Psoas muscle (tissue), 7 donors: ENCODE measurements at regions not wholly inside any gene's neighbourhood (a gene's known extent, or its start where the extent isn't known, plus 50 kb on each side); places are given as distances from the start of the nearest gene placed in this dataset.

Source experiments
- ATAC-seq, 4 donors: fragments of 200-7000 bp; cut with Tn5 transposase; one replicate each; pipeline ENCODE4 v1.9.1; 2020; ENCODE audit warnings: moderate library complexity in 3 of 4, mild to moderate bottlenecking in 2 of 4
- DNase-seq, 2 donors: peaks; one replicate each; pipeline ENCODE4 v3.0.0-alpha.2; 2020
- H3K27ac ChIP-seq: fragments of 200-600 bp; one replicate; pipeline ENCODE4 v1.8.0; 2022
- H3K27me3 ChIP-seq, 3 donors: fragments of 200-600 bp in 1 of 3; one replicate each; pipeline versions ENCODE4 v1.6.1 to v1.8.0; 2013 to 2022; ENCODE audit warnings: low read length in 2 of 3, mild to moderate bottlenecking in 2 of 3, moderate library complexity in 1 of 3; ENCODE audit not compliant: insufficient read depth in 3 of 3
- H3K36me3 ChIP-seq, 2 donors: fragments of 200-600 bp in 1 of 2; one replicate each; pipeline versions ENCODE4 v1.6.1 to v1.8.0; 2013 to 2022; ENCODE audit warnings: low read depth in 1 of 2, mild to moderate bottlenecking in 1 of 2, moderate library complexity in 1 of 2; ENCODE audit not compliant: insufficient read depth in 1 of 2
- H3K4me1 ChIP-seq: fragments of 200-600 bp; one replicate; pipeline ENCODE4 v1.8.0; 2022
- H3K4me3 ChIP-seq: fragments of 200-600 bp; one replicate; pipeline ENCODE4 v1.8.0; 2022; ENCODE audit warnings: mild to moderate bottlenecking
- H3K9me3 ChIP-seq: fragments of 200-600 bp; one replicate; pipeline ENCODE4 v1.8.0; 2022
- WGBS, 3 donors: extraction: QIAGEN DNeasy Blood & Tissue Kit; methylation state at CpG; one replicate each; pipeline versions ENCODE4 v1.1.6 to v1.1.7; 2013; 5-methylcytosine and 5-hydroxymethylcytosine counted together
- intact Hi-C, 2 donors: fragments of 100-400 bp; cut with DNase I; formaldehyde crosslinking; loops; one replicate each; pipeline versions ENCODE4 v1.11.0 to v1.14.2; 2022
- TF ChIP-seq, protein P1 (sequence below): fragments of 200-600 bp; IDR thresholded peaks from one replicate; pipeline ENCODE4 v1.8.0; 2022; ENCODE audit warnings: antibody characterized with exemption
- donor health status: healthy with polysubstance abuse.
- donor health status: DM: no; HTN: no; CAD: no; lungs with moderate emphysema.
- donor health status: Bipolar disorder and iron deficiency.
- donor health status: healthy.
- donor health status: DM: yes; HTN: yes; CAD: no.
- donor health status: DM: no; HTN: no; CAD: no.
- donor health status: DM: yes; HTN: yes; CAD: no.

DNA sequence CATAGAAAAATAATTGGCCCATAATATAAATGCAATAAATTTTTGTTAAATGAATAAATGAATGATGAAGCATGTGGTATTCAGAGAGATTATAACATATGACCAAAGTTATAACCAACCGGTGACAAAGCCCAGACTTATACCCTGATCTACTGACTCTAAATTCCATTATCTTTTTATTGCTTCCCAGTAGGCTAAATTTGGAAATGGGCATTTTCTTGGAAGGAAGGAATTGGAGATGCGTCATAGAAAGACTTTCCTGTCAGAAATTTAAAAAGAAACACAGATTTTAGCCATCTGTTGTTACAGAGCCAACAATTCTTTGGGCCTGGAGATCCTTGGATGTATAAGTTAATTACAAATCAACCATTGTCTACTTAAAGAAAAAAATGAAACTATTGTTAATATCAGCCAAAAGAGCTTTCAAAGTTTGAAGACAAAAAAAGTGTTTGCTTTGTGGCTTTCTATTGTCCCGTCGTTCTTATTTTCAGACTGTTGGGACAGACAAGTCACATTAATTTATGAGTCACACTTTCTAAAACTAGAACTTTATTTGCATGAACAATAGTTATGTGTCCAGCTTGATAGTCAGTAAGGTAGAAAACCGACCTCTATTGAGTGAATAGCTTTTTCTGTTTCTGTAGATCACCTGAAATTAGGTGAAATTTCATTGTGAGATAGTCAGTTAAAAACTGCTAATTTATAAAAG, 428.7 kb downstream of the GABRG2 start:
- Histone ChIP-seq H3K36me3 (no peaks in the 10 kb centered on the region), H3K4me1 (no peaks in the 10 kb centered on the region), H3K9me3 (no peaks in the 10 kb centered on the region), H3K27me3 (no peaks in the 10 kb centered on the region), H3K27ac (no peak overlapping the region), H3K4me3 (no peak overlapping the region)
- 58 to 65% (median 61%) methylated on average over 5 of the region's 5 CpGs for WGBS, 3 donors
- TF ChIP-seq, protein P1, sequence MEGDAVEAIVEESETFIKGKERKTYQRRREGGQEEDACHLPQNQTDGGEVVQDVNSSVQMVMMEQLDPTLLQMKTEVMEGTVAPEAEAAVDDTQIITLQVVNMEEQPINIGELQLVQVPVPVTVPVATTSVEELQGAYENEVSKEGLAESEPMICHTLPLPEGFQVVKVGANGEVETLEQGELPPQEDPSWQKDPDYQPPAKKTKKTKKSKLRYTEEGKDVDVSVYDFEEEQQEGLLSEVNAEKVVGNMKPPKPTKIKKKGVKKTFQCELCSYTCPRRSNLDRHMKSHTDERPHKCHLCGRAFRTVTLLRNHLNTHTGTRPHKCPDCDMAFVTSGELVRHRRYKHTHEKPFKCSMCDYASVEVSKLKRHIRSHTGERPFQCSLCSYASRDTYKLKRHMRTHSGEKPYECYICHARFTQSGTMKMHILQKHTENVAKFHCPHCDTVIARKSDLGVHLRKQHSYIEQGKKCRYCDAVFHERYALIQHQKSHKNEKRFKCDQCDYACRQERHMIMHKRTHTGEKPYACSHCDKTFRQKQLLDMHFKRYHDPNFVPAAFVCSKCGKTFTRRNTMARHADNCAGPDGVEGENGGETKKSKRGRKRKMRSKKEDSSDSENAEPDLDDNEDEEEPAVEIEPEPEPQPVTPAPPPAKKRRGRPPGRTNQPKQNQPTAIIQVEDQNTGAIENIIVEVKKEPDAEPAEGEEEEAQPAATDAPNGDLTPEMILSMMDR = no peak
- DNase-seq (no peak), ATAC-seq (no peak)
- intact Hi-C loops = no loop called here

DNA sequence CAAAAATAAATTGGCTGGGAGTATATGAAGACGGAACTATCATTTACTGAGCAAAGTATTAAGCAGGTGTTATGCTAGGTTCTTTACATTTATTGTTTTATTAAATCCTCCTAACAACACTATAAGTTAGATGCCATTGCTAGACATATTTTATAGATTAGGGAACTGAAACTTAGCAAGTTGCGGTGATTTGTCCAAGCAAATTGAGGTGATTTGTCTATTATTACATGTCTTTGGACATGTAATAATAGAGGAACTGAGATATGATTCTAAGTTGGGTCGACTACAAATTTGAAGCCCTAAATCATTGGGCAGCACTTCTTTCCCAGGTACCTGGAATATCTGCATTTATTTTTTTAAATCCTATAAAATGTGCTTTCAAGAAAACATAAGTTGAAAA, 429.9 kb downstream of the GABRG2 start:
- TF ChIP-seq, protein P1 = no peak

DNA sequence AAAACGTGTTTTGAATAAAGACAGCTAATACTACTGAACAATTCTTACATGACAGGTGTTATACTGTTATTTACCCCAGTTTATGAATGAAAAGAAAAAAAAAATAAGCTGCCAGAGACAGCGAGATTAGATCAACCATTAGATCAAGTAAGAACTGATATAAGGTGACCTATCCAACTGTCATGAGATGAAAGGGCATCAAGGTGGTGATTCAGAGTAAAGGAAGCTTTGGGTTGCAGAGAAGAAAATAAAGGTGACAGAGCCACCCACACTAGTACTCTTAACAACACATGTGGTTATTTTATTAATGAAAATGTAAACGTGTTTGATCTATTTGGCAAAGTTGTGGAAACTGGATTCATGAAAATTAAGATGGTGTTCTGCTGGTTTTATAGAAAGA, 435.2 kb downstream of the GABRG2 start:
- intact Hi-C loops = no loop called here
- Histone ChIP-seq H3K9me3 (no peaks in the 10 kb centered on the region), H3K4me1 (no peaks in the 10 kb centered on the region), H3K4me3 (no peak overlapping the region), H3K27me3 (no peaks in the 10 kb centered on the region), H3K36me3 (no peaks in the 10 kb centered on the region), H3K27ac (no peak overlapping the region)
- TF ChIP-seq, protein P1 = no peak
- ATAC-seq (no peak), DNase-seq (no peak)
- WGBS, 3 donors = 65 to 72% (median 65%) methylated on average over 3 of the region's 3 CpGs

More for the DNA sequence above, 429.9 kb downstream of the GABRG2 start:
- intact Hi-C loops = no loop called here
- no peaks in the 10 kb centered on the region for H3K9me3 ChIP-seq
- WGBS, 3 donors = 54 to 67% (median 64%) methylated on average over 3 of the region's 3 CpGs
- no peaks in the 10 kb centered on the region for H3K36me3 ChIP-seq
- no peak overlapping the region for H3K27ac ChIP-seq
- H3K4me1 ChIP-seq = no peaks in the 10 kb centered on the region
- ATAC-seq (no peak), DNase-seq (no peak)
- H3K4me3 ChIP-seq = no peak overlapping the region
- no peaks in the 10 kb centered on the region for H3K27me3 ChIP-seq

DNA sequence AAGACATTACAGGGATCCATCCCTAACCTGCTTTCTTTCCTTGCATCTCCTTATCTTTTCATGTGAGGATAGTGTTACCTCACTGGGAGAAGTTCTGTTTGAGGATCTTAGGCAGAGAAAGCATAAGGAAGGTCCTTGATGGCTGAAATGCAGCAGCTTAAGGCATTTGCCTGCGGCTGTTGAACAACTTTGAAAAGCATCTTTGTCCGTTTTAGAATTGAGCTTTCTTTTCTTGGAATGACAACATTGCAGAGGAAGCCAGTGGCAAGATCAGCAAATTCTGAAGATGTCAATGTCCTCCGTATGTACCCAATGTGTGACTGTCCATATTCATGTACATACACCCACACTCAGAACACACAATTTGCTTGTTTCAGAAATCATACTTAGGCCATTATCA, 436.2 kb downstream of the GABRG2 start:
- no peaks in the 10 kb centered on the region for H3K4me1 ChIP-seq
- 83 to 89% (median 89%) methylated on average over 3 of the region's 3 CpGs for WGBS, 3 donors
- no peak for DNase-seq
- intact Hi-C loops = no loop called here
- TF ChIP-seq, protein P1 = no peak
- H3K27ac ChIP-seq = no peak overlapping the region
- no peaks in the 10 kb centered on the region for H3K27me3 ChIP-seq
- no peaks in the 10 kb centered on the region for H3K9me3 ChIP-seq
- no peaks in the 10 kb centered on the region for H3K36me3 ChIP-seq
- ATAC-seq = no peak
- H3K4me3 ChIP-seq = no peak overlapping the region
